ENCODE measurements at regions not wholly inside any gene's neighbourhood (a gene's known extent, or its start where the extent isn't known, plus 50 kb on each side); places are given as distances from the start of the nearest gene placed in this dataset.
A peak's percentile ranks its signal among the peaks of the same experiment; 100 is the strongest.

- H3K4me1 ChIP-seq (ENCODE audit: control insufficient read depth, extremely low read depth, insufficient read depth, low read length), result no peaks in the 10 kb centered on the region
- H3K36me3 ChIP-seq (ENCODE audit: control insufficient read depth in 2 of 2, extremely low read depth in 1 of 2, insufficient read depth in 2 of 2, low read length in 2 of 2), result no peaks in the 10 kb centered on the region
- no peaks in the 10 kb centered on the region for H4K20me1 ChIP-seq (ENCODE audit: control insufficient read depth, extremely low read depth, insufficient read depth, low read length)
- H3K9ac ChIP-seq (ENCODE audit: control insufficient read depth, extremely low read depth, insufficient read depth, low read length), result no peak overlapping the region
- no peaks in the 10 kb centered on the region for H3K9me1 ChIP-seq (ENCODE audit: control insufficient read depth, extremely low read depth, insufficient read depth, low read length)
- no peak overlapping the region for H3K4me2 ChIP-seq (ENCODE audit: control insufficient read depth, extremely low read depth, insufficient read depth, low read depth, low read length)
- FAIRE-seq (no peak), DNase-seq (ENCODE audit: low read depth, low spot score) (no peak)
- H2AFZ ChIP-seq (ENCODE audit: control insufficient read depth, low read length), result no peak overlapping the region
- H3K9me3 ChIP-seq (ENCODE audit: control insufficient read depth, low read depth, low read length), result no peaks in the 10 kb centered on the region
- no peaks in the 10 kb centered on the region for H3K27me3 ChIP-seq (ENCODE audit: control insufficient read depth, extremely low read depth, insufficient read depth, low read length)
- dilution Hi-C loops (cut with MboI; ENCODE audit: extremely low pct_ligation_motif_present, low sequenced_read_pairs), result no loop called here
- H3K79me2 ChIP-seq (ENCODE audit: control insufficient read depth, insufficient read depth, low read length), result no peaks in the 10 kb centered on the region
- H3K4me3 ChIP-seq (ENCODE audit: control insufficient read depth in 2 of 3, extremely low read depth in 1 of 3, insufficient read depth in 2 of 3, low read depth in 1 of 3, low read length in 3 of 3), result no peak overlapping the region
- no peak overlapping the region for H3K27ac ChIP-seq (ENCODE audit: control insufficient read depth, insufficient read depth, low read length)
- no peak for TF ChIP-seq CTCF (optimal IDR thresholded peaks at IDR 0.05 in 1 of 3, IDR thresholded peaks at IDR 0.05 in 1 of 3, conservative IDR thresholded peaks at IDR 0.05 in 1 of 3; ENCODE audit: extremely low read depth in 1 of 3, insufficient read depth in 2 of 3, low read length in 3 of 3)
- TF ChIP-seq EZH2 (IDR thresholded peaks at IDR 0.05; ENCODE audit: low read length), result no peak
These were observed 297.2 kb upstream of the SLC14A2 start for GRCh38 chr18:45317948-45318640.

GRCh38 chr18:45320724-45321123 lies 294.6 kb upstream of the SLC14A2 start:
- no peak overlapping the region for H2AFZ ChIP-seq (ENCODE audit: control insufficient read depth, low read length)
- H3K4me2 ChIP-seq (ENCODE audit: control insufficient read depth, extremely low read depth, insufficient read depth, low read depth, low read length), result no peak overlapping the region

More at GRCh38 chr18:45320724-45321123, 294.6 kb upstream of the SLC14A2 start:
- Histone ChIP-seq H3K9me3 (ENCODE audit: control insufficient read depth, low read depth, low read length) (no peaks in the 10 kb centered on the region), H3K36me3 (ENCODE audit: control insufficient read depth in 2 of 2, extremely low read depth in 1 of 2, insufficient read depth in 2 of 2, low read length in 2 of 2) (no peaks in the 10 kb centered on the region), H3K4me3 (ENCODE audit: control insufficient read depth in 2 of 3, extremely low read depth in 1 of 3, insufficient read depth in 2 of 3, low read depth in 1 of 3, low read length in 3 of 3) (no peak overlapping the region), H3K79me2 (ENCODE audit: control insufficient read depth, insufficient read depth, low read length) (no peaks in the 10 kb centered on the region), H4K20me1 (ENCODE audit: control insufficient read depth, extremely low read depth, insufficient read depth, low read length) (no peaks in the 10 kb centered on the region), H3K27ac (ENCODE audit: control insufficient read depth, insufficient read depth, low read length) (no peak overlapping the region), H3K9me1 (ENCODE audit: control insufficient read depth, extremely low read depth, insufficient read depth, low read length) (no peaks in the 10 kb centered on the region), H3K27me3 (ENCODE audit: control insufficient read depth, extremely low read depth, insufficient read depth, low read length) (no peaks in the 10 kb centered on the region), H3K4me1 (ENCODE audit: control insufficient read depth, extremely low read depth, insufficient read depth, low read length) (peaks cover 6% of the 10 kb centered on the region), H3K9ac (ENCODE audit: control insufficient read depth, extremely low read depth, insufficient read depth, low read length) (no peak overlapping the region)
- dilution Hi-C loops (cut with MboI; ENCODE audit: extremely low pct_ligation_motif_present, low sequenced_read_pairs), result no loop called here
- TF ChIP-seq CTCF (optimal IDR thresholded peaks at IDR 0.05 in 1 of 3, IDR thresholded peaks at IDR 0.05 in 1 of 3, conservative IDR thresholded peaks at IDR 0.05 in 1 of 3; ENCODE audit: extremely low read depth in 1 of 3, insufficient read depth in 2 of 3, low read length in 3 of 3), result no peak
- no peak for TF ChIP-seq EZH2 (IDR thresholded peaks at IDR 0.05; ENCODE audit: low read length)
- DNase-seq (ENCODE audit: low read depth, low spot score) (no peak), FAIRE-seq (peak; percentile 36)
